Gastroesophageal sphincter (tissue), 3 donors: ENCODE measurements at regions not wholly inside any gene's neighbourhood (a gene's known extent, or its start where the extent isn't known, plus 50 kb on each side); places are given as distances from the start of the nearest gene placed in this dataset.

ENCODE experiments used
- CTCF ChIP-seq, 4 experiments: fragments of 200-600 bp in 2 of 4; fragments of 450-650 bp in 2 of 4; sonication (generic) in 1 of 4; IDR thresholded peaks; one replicate each; pipeline ENCODE4 v1.5.1; 2017 to 2019; ENCODE audit warnings: antibody characterized with exemption in 4 of 4, mild to moderate bottlenecking in 2 of 4, moderate library complexity in 2 of 4
- EP300 ChIP-seq: sonication (generic); formaldehyde crosslinking; IDR thresholded peaks from one replicate; pipeline ENCODE4 v1.6.1; 2017; ENCODE audit warnings: antibody characterized with exemption, mild to moderate bottlenecking
- POLR2A ChIP-seq, 2 donors: fragments of 450-650 bp; IDR thresholded peaks; one replicate each; pipeline ENCODE4 v1.6.1; 2017; ENCODE audit warnings: antibody characterized with exemption in 2 of 2, mild to moderate bottlenecking in 2 of 2, moderate library complexity in 1 of 2
- POLR2AphosphoS5 ChIP-seq: sonication (generic); formaldehyde crosslinking; IDR thresholded peaks from one replicate; pipeline ENCODE4 v1.6.1; 2017; ENCODE audit warnings: antibody characterized with exemption

- TF ChIP-seq CTCF (IDR thresholded peaks at IDR 0.05) (no peak), POLR2AphosphoS5 (peak; percentile 36), EP300 (no peak), POLR2A (IDR thresholded peaks at IDR 0.05) (no peak)
These were observed 348.6 kb downstream of the ANKRD7 start for GRCh38 chr7:118573085-118573484.
